HG02588 (cell line): ENCODE measurements at regions not wholly inside any gene's neighbourhood (a gene's known extent, or its start where the extent isn't known, plus 50 kb on each side); places are given as distances from the start of the nearest gene placed in this dataset.

Experiments used
- ATAC-seq: cut with Tn5 transposase; IDR thresholded peaks from one replicate; pipeline ENCODE4 v1.9.1; 2021; ENCODE audit warnings: mild to moderate bottlenecking, moderate library complexity; ENCODE audit not compliant: unreplicated experiment

- ATAC-seq, result no peak
Measured at GRCh38 chr20:39398656-39399055, 436.5 kb downstream of the DHX35 start.

- ATAC-seq, result no peak
Measured at GRCh38 chr20:39397646-39398045, 435.5 kb downstream of the DHX35 start.

GRCh38 chr20:39395478-39396291, 433.5 kb downstream of the DHX35 start:
- ATAC-seq, result no peak

- ATAC-seq, result no peak
Measured at GRCh38 chr20:39394461-39394860, 432.3 kb downstream of the DHX35 start.

- no peak for ATAC-seq
Measured at GRCh38 chr20:39390186-39390585, 428.0 kb downstream of the DHX35 start.

DNA sequence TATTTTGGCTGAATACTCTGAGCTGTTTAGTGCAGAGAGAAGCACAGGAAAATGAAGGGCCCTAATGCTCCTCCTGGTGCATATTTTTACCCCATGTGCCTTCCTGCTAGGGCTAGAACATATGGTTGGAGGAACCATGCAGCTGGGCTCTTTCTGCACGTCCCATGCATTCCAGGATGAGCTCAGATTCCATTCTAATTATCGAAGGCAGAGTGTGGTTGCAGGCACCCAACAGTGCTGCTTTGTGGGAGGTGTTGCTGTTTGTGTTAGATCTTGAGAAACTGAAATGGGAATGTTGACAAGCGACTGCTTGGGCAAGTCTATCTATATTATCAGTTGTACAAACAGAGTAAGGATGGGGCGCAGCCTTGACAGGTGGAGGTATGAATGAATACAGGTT, 419.5 kb downstream of the DHX35 start:
- no peak for ATAC-seq

GRCh38 chr20:39378776-39379175, 416.6 kb downstream of the DHX35 start:
- no peak for ATAC-seq

GRCh38 chr20:39376788-39377187, 414.6 kb downstream of the DHX35 start:
- no peak for ATAC-seq

GRCh38 chr20:39364320-39364719, 402.2 kb downstream of the DHX35 start:
- no peak for ATAC-seq

DNA sequence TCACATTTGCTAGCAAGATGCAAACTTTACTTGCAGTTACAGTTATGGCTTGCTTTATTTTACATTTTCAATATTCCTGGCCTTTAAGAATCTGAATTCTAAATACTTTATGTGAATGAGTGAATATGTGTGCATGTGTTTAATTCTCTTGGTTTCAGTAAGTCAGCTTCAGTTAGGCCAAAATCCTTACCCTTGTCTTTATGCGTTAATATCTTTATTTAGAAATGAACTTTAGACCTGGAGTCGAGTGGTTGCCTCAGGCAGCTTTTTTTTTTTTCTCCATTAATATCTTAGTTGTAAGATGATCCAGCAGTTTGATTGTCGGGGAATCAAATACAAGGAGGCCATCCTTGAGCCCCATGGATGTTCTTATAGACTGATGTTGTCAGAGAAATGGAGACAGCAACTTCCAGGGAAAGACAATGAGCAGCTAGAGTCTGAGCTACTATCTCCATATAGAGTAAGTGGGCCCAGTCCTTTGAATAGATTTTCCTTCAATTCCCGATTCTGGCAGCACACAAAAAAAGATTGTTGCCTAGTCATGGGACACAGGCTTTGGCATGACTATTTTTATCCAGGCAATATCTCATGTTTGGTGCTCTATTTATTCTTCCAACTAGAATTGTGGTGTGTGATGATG, 398.0 kb downstream of the DHX35 start:
- no peak for ATAC-seq

GRCh38 chr20:39358052-39358451, 395.9 kb downstream of the DHX35 start:
- no peak for ATAC-seq

DNA sequence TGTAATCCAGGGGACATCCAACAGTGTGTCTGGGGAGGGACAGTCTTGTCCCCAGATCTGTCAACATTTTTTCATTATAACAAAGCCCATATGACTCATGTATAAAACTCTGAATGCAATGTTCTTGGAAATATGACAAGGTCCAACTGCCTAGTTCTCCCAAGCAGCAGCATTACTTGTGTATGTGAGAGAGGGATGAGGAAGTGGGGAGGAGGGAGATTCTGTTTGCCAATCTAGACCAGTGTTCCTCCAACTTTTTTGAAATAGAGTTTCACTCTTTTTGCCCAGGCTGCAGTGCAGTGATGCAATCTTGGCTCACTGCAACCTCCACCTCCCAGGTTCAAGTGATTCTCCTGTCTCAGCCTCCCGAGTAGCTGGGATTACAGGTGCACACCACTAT, 394.8 kb downstream of the DHX35 start:
- no peak for ATAC-seq

- ATAC-seq, result no peak
Measured at GRCh38 chr20:39349240-39349639, 387.1 kb downstream of the DHX35 start.

- ATAC-seq, result no peak
Measured at GRCh38 chr20:39347626-39348025, 385.5 kb downstream of the DHX35 start.

DNA sequence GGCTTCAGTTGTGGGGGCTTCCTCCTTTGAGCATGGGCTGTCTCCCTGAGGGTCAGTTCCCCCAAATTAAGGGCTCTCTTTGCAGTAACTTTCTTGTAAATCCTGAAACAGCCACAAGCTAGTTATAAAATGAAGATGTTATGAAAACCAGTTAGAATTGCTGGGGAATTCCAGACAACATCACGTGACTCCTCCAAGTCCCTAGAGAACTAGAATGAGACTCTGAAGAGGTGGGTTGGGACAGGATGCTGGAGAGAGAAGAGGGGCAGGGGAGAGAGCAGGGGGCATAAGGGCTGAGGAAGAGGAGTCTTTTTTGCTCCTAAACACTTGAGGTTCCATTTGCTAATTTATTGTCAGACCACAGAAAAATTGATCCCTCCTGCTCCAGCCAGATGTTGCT, 380.3 kb downstream of the DHX35 start:
- ATAC-seq, result no peak

DNA sequence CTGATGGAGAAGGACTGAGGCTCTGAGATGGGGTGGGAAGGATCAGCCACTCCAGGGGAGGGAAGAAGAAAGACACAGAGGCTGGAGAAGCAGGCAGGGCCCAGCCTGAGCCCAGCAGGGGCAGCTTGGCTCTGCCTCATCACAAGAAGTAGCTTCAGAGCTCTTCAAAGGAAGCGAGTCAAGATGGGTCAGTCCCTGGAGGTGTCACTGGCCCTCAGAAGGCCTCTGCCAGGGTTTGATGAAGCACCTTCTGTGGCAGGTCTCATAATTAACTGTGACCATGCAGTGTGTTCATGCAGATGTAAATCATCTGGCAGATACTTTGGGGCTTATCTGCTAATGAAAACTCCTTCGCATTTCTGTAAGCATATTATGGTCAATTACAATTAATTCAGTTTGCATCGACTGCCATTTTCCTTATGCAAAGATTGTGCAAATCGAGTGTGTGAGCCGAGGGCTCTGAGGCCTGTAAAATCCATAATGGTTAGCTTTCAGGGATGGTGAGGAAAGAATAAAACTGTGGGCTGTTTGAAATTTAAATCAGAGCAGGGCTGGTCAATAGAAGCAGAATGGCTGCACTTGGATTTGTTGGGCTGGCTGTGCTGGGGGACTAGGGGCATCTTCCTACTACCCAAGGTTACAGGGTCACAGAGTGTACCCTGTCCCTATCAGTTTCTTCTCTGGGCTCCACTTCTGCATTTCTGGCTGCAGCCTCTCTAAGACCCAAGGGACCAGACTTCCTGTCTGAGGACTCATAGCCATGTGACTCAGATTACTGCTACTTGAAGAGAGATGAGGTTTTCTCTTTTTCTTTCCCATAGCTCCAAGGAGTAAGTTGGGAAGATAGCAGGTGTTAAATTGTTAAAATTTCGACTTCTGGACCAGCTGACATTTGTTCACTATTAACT, 376.6 kb downstream of the DHX35 start:
- peak; percentile 96 for ATAC-seq

DNA sequence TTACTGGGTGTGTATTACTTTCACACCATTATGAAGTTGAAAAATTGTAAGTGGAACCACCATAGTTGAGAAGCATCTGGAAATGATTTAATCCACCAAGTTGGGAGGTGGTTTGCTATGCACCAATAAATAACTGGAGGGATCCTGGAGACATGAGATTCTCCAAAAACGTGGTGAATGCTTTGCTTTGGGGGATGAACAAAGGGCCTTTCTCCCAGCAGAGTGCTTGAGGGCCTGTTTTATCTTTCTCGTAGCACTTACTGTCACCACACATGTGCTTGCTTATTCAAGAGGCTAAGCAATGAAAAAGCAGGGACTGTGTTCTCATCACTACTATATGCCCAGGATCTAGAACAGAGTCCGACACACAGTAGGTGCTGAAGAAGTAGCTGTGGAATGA, 371.1 kb downstream of the DHX35 start:
- ATAC-seq, result no peak

- no peak for ATAC-seq
Measured at GRCh38 chr20:39328347-39328746, 366.2 kb downstream of the DHX35 start.

- no peak for ATAC-seq
Measured at GRCh38 chr20:39326050-39326449, 363.9 kb downstream of the DHX35 start.

DNA sequence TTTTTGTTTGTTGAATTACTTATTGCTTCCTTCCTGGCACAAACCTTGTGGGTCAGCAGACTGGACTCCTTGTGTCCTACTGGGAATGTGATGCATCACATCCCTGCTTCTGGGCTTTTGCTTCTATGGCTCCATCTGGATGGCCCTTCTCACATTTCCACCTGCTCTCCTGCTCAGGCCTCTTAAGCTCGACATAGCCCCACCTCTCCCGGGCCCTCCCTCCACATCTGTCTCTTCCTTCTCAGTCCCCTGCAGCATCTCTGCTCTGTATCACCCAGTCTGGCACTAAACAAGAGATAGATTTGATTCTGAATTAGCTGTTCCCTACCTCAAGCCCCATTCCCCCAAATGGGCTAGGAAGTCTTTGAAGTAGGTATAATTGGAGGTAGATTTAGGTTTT, 356.8 kb downstream of the DHX35 start:
- ATAC-seq, result no peak

DNA sequence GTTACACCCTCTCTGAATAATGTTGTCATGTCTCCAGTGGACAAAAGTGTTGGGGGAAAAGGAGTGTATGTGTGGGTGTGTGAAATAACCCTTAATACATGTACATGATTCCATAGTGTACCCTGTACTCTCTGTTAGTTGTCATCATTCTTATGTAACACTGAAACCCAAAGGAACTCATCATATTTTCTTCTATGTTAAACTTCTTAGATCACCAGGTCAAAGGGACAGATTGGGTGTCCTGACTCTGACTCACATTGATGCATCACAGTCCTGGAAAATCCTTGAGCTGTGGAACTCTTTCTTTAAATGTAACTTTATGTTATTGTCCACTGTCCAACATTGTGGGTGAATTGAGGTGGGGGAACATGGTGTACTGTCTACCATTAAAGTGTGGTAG, 350.5 kb downstream of the DHX35 start:
- ATAC-seq, result no peak
